ENCODE measurements at regions not wholly inside any gene's neighbourhood (a gene's known extent, or its start where the extent isn't known, plus 50 kb on each side); places are given as distances from the start of the nearest gene placed in this dataset.

DNA sequence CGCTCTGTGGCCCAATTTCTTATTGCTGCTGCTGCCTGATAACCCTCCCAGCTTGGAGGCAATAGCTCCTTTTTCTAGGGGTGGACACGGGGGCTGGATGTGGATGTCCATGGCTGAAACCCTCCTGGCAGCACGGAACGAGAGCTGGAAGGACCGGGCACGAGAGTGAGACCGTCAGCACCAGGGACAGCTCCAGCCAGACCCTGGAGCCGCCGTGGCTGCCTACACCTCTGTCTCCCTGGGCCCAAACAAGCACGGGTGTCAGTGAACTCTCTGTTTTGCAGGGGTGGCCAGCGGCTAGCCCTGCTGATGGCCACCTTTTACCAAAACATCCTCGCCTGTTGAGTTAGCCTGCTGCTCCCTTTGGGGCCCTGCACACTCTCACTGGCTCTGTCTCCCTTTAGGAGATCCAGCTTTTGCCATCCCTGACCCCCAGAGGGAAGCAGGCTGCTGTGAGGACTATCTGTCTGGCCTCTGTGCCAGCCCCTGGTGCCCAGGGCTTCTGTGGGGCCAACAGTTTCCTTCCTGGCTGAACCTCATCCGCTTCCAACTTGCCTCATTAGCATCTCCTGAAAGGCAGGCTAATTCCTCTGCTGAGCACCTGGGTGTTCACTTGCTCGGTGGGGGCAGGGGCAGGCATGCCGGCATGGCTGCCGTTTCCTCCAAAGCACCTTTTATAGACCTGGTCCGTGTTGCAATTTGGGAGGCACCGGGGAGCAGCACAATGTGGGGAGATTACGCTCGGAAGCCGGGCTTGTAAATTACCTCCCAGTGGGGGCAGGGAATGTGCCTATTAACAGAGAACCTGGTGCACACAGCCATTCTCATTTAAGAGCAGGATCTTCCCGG is 118.1 kb downstream of the ENGASE start:
- DNase-seq (ENCODE audit: low read depth): peak; percentile 42
- H3K4me3 ChIP-seq (replicated peaks; ENCODE audit: low read depth, low read length): no peak overlapping the region
- TF ChIP-seq, protein P1, sequence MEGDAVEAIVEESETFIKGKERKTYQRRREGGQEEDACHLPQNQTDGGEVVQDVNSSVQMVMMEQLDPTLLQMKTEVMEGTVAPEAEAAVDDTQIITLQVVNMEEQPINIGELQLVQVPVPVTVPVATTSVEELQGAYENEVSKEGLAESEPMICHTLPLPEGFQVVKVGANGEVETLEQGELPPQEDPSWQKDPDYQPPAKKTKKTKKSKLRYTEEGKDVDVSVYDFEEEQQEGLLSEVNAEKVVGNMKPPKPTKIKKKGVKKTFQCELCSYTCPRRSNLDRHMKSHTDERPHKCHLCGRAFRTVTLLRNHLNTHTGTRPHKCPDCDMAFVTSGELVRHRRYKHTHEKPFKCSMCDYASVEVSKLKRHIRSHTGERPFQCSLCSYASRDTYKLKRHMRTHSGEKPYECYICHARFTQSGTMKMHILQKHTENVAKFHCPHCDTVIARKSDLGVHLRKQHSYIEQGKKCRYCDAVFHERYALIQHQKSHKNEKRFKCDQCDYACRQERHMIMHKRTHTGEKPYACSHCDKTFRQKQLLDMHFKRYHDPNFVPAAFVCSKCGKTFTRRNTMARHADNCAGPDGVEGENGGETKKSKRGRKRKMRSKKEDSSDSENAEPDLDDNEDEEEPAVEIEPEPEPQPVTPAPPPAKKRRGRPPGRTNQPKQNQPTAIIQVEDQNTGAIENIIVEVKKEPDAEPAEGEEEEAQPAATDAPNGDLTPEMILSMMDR (IDR thresholded peaks at IDR 0.05; ENCODE audit: low read length, missing control alignments): no peak

DNA sequence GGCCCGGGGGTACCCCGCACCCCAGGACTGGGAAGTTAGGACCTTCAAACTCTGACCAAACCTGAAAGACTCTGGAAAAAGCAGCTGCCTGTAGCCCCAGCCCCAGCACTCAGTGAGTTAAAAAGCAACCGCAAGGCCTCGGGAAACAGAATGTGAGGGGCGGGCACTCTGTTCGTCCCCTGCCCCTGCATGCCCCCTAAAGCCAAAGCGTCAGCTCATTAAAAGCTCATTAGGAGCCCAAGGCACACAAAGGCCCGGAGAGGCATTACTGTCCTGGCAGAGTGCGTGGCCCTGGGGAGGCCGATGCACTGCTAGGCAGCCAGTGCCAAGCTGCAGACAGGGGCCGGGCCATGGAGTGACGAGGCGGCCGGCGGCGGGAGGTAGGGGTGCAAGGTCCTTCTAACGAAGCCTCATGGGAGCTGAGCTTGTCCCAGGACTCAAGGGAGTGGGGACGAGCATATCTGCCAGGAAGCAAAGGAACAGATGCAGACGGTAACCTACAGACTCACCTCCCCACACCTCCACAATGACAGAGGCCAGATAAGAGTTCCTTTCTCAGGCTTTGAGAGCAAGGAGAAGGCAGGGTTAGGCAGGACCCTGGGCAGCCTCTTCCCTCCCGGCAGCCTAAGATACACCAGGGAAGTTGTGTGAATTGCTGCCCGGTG is 116.8 kb downstream of the ENGASE start:
- no peak for DNase-seq (ENCODE audit: low read depth)
- TF ChIP-seq, protein P1 (IDR thresholded peaks at IDR 0.05; ENCODE audit: low read length, missing control alignments): no peak
- no peak overlapping the region for H3K4me3 ChIP-seq (replicated peaks; ENCODE audit: low read depth, low read length)

DNA sequence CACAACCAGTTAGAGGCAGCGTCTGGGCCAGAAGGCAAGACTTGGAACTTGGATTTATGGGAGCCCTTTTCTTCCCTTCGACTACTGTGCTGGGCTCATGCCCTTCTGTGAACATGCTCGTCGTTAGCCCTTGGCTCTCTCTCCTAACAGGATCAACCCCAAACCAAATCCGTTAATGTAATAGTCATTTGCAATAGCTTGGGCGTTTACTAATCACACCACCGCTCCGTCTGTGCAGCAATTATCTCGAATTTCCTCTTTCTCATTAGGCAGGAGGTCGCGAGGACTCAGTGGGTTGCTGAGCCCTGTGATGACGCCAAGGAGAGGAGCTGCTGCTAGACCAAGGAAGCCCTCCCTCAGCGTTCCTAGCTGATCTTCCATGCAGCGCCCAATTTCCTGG is 114.7 kb downstream of the ENGASE start:
- H3K4me3 ChIP-seq (replicated peaks; ENCODE audit: low read depth, low read length): no peak overlapping the region
- TF ChIP-seq, protein P1 (IDR thresholded peaks at IDR 0.05; ENCODE audit: low read length, missing control alignments): no peak
- DNase-seq (ENCODE audit: low read depth): no peak

DNA sequence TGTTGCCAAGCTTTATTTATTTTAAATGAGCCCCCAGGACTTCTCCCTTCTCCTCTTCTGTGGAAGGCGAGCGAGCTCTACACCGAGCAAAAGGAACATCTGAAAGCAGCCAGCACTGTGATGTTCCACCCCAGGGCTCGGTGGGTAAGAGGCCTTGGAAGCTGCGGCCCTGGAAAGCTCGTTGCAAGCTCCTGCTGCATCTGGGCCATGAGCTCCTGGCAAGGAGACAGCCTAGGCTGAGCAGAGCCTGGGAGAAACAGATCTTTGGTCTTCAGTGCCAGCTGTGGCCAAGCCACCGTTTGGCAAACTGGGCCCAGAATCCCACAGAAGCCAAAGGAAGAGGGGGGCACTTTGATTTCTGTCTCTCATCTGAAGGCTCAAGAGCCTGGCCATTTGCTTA is 114.1 kb downstream of the ENGASE start:
- TF ChIP-seq, protein P1 (IDR thresholded peaks at IDR 0.05; ENCODE audit: low read length, missing control alignments): no peak
- DNase-seq (ENCODE audit: low read depth): no peak
- H3K4me3 ChIP-seq (replicated peaks; ENCODE audit: low read depth, low read length): no peak overlapping the region

DNA sequence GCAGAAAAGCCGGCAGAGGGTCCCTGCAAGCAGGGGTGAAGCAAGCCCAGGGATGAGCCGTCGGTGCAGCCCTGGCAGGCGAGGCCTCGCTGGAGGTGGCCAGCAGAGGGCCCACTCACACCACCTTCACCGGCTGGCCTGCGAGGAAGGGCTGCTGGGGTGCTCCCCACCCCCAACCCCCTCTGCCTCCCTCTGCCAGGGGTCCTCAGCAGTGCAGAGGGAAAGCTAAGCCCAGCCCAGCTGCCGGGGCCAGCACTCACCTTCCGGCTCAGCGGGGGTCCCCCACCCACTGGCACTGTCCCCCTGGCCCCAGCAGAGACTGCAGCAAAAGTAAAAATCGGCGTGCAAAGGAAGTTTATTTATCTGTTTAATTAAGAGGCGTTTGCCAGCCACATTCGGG is 113.4 kb downstream of the ENGASE start:
- DNase-seq (ENCODE audit: low read depth): no peak
- TF ChIP-seq, protein P1 (IDR thresholded peaks at IDR 0.05; ENCODE audit: low read length, missing control alignments): peak; percentile 39
- H3K4me3 ChIP-seq (replicated peaks; ENCODE audit: low read depth, low read length): no peak overlapping the region

DNA sequence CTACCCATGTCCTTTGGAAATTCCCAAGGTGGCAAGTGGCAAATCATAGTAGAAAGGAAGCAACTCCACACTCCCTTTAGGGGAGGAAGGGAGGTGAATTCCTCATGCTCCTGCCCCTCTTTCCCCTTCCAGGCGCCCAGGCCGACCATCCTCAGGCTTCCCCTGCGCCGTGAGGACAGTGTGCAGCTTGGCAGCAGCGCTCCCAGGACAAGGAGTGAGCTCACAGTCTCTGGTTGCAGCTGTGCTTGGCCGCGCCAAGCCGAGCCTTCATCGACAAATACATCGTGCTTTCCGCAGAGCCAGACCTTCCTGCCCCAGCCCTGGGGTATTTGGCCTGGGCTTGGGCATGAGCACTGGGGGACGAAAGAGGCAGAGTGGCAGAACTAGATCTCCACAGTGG is 112.6 kb downstream of the ENGASE start:
- TF ChIP-seq, protein P1 (IDR thresholded peaks at IDR 0.05; ENCODE audit: low read length, missing control alignments): no peak
- DNase-seq (ENCODE audit: low read depth): no peak
- no peak overlapping the region for H3K4me3 ChIP-seq (replicated peaks; ENCODE audit: low read depth, low read length)

Measured in fibroblast of pulmonary artery (primary cell).